SK-MEL-5 (cell line): ENCODE measurements at regions not wholly inside any gene's neighbourhood (a gene's known extent, or its start where the extent isn't known, plus 50 kb on each side); places are given as distances from the start of the nearest gene placed in this dataset.
"Not testable (repeated sequence)": the region's sequence is repeated elsewhere in the genome, so short reads cannot be mapped to it uniquely, and the experiment has no call there.

Source experiments
- DNase-seq: peaks from one replicate; pipeline ENCODE4 v3.0.0-alpha.2; 2016; ENCODE audit warnings: low read depth, low spot score
- in situ Hi-C: cut with HindIII; loops from 2 replicates; pipeline ENCODE4 v1.10.0; 2016; ENCODE audit warnings: low sequenced_read_pairs, high pct_unique_total_duplicates, low pct_unique_long_range_greater_than_20kb

DNA sequence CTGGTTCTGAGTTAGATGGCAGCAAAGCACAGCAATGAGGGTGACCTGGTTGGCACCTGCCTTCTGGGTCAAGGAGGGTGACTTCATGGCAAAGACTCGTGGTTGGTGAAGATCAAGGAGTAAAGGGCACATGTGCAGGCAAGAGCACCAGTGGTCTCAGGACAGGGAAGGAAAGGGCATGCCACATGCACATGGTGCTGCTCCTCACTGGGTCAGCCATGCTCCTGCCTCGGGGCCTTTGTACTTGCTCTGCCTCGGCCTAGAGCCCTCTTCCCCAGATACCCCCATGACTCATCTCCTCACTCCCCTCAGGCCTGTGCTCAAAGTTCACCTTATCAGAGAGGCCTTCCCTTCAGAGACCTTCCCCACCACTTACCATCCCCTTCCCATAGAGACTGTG is 106.7 kb upstream of the KDM7A start:
- in situ Hi-C loops: no loop called here
- no peak for DNase-seq

DNA sequence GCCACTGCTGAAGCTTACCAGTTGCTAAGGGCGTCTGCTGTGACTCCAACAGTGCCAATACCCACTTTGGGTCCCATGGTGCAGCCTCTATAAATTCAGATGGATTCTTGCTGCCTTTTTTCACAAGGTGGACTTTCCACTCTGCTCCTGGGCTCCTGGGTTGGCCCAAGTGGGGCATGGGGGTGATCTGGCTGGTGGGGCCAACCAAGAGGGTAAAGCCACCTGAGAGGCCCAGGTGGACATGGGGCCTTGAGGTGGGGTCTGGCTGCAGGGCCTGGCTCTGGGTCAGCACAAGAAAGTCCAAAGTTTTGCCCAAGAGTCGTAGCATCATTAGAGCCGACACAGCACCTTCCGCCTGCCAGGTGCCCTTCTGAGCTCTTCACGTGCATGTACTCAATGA is 105.2 kb upstream of the KDM7A start:
- no peak for DNase-seq
- in situ Hi-C loops: no loop called here

DNA sequence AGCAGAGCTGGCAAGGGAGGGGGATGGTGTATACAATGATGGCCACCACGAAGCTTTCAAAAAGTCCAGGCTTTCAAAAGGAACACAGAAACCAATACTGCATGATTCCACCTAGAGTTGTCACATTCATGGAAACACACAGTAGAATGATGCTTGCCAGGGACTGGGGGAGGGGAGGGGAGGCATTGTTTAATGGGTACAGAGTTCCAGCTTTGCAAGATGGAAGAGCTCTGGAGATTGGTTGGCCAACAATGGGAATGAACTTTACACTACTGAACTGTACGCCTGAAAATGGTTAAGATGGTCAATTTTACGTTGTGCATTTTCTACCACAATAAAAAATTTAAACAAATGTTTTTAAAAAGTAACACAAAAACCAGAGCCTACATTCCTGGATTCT is 104.5 kb upstream of the KDM7A start:
- no peak for DNase-seq
- in situ Hi-C loops: no loop called here

DNA sequence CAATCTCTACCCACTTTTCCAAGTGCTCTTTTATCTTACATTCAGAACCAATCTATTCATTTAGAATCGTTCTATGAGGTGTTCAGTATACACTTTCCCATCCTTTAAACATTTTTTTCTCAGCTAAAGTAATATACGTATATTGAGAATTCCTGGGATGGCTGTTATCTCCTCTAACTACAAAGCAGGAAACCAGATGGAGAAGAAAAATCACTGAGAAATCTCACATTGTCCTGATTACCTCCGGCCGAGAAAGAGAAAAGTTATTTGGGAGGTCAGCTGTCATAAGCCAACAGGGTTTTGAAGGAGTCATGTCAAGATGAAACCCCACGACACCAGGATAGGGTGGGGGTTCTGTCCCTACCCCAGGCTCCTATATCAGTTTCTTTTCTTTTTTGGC is 99.2 kb upstream of the KDM7A start:
- in situ Hi-C loops: no loop called here
- no peak for DNase-seq

DNA sequence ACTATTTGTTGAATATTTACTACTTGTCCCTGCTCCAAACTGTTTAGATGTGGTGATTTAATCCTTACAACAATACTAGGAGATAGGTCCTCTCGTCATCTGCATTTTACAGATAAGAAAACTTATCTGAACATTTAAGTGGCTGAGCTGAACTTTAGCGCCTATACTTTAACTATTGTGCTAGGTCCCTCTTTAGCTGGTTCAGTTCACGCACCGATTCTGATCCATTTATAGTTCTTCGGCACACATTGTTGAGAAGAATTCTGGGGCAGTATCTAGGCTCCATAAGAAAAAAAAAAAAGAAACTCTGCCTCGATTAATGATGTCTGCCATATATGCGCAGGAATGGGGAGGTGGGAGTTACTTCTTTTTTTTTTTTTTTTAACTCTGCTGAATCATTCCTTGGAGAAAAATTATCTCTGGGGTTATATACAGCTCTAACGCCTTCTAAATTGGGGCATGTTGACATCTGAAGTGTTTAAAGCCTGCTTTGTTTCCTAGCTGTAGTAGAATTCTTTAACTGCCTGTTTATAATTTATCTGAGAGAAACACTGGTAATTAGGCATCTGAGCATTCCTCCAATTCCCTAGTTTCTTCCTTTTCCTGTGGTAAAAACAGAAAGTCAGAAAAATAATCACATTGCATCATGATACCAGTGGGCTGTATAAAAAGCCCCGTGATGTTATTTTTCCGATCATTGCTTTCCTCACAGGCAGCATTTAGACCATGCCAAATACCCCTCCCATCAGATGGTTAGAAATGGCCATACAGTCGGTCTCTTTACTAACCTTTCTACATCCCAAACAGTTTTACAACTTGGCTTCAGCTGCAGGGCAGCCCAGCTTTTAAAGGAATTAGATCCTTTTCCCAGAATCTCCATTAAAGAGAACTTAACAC is 98.5 kb upstream of the KDM7A start:
- DNase-seq: no peak
- in situ Hi-C loops: no loop called here

DNA sequence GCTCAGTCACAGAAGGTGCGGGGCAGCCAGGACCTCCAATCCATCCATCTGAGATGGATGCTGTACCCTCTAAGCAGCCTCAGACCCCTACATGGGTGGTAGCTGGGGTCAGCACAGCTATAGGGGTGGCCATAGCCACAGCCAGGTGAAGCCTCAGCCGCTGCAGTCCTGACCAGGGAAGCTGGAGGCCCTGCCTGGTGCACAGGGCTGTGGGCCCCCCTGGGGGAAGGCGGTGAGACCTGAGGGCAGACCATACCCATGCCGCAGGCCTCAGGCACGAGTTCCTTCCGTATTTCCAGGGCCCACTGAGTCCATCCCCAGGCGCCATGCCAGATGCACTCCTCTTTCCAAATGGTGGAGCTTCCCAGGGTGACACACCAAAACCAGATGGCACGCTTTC is 96.6 kb upstream of the KDM7A start:
- in situ Hi-C loops: no loop called here
- DNase-seq: no peak

DNA sequence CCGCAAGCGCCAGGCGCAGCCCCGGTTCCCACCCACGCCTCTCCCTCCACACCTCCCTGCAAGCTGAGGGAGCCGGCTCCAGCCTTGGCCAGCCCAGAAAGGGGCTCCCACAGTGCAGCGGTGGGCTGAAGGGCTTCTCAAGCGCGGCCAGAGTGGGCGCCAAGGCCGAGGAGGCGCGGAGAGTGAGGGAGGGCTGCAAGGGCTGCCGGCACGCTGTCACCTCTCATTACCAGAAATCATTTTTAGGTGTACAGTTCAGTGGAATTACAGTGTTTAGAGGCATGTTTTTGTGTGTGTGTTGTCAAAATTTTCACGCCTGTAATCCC is 94.8 kb upstream of the KDM7A start:
- DNase-seq, in situ Hi-C loops: not testable (repeated sequence)

DNA sequence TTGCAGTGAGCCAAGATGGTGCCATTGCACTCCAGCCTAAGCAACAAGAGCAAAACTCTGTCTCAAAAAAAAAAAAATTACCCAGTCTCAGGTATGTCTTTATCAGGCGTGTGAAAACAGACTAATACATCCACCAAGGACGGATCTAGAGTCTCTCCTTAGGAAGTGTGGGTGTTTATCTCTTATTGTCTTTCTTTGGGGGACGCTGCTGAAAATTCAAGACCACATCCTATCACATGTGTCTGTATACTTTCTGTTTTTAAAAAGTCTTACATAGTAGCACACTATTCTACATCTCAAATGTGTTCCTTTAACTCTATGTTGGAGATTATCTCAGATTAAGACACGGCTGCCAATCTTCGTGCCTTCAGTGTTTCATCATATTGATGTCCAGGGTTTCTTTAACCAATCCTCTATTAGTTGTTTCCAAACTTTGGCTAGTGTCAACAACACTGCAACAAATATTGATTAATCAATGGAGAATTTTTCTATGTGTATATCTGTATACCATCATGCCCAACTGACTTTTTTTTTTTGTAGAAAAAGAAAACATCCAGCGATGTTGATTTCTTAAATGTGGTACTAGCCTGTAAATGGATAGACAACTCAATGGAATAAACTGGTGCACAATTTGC is 92.3 kb upstream of the KDM7A start:
- DNase-seq: no peak
- in situ Hi-C loops: no loop called here

DNA sequence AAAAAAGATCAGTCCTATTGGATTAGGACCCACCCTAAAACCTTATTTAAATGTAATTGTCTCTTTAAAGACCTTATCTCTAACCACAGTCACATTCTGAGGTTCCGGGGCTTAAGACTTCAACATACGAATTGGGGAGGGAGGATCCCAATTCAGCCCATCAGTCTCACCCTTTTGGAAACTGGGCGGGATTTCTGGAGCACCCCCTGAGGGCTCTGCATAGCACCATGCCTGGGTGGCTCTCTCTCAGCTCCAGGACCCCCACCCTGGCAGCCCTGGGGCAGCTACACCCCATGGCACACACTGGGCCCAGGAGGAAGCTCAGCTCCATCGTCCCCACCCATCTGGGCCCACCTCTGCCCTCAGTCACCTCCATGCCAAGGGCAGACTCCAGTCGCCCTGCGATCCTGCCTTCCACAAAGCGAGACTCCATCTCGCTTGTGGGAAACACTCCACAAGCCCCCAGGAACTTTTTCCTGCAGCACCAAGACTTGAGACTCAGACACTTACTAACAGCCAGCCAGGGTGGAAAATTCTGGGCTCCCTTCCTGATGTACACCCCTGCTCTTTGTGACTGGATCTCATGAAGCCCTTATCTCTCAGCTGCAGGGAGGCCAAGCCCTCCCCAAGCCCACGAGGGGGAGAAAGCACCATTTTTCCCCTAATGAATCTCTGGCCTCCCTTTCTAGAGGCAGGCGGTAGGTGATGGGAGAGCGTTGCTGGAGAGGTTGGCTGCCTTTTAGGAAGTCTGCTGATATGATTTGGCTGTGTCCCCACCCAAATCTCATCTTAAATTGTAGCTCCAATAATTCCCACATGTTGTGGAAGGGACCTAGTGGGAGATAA is 90.8 kb upstream of the KDM7A start:
- no peak for DNase-seq
- in situ Hi-C loops: no loop called here

DNA sequence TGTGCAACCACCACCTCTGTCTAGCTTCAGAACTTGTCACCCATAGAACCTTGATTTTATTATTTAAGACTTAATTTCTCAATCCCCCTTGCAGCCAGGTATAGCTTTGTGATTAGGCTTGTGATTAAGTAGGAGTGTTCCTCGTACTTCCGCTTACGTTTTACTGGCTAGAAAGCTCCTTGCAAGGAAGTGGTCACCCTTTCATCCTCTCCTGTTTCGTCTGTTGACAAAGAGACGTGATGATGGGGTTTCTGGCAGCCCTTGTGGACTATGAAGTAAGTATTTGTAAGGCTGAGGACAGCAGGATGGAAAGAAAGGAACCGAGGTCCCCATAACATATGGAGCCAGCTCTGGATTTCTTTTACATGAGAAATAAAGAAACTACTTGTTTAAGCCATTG is 86.5 kb upstream of the KDM7A start:
- DNase-seq: no peak
- in situ Hi-C loops: no loop called here

DNA sequence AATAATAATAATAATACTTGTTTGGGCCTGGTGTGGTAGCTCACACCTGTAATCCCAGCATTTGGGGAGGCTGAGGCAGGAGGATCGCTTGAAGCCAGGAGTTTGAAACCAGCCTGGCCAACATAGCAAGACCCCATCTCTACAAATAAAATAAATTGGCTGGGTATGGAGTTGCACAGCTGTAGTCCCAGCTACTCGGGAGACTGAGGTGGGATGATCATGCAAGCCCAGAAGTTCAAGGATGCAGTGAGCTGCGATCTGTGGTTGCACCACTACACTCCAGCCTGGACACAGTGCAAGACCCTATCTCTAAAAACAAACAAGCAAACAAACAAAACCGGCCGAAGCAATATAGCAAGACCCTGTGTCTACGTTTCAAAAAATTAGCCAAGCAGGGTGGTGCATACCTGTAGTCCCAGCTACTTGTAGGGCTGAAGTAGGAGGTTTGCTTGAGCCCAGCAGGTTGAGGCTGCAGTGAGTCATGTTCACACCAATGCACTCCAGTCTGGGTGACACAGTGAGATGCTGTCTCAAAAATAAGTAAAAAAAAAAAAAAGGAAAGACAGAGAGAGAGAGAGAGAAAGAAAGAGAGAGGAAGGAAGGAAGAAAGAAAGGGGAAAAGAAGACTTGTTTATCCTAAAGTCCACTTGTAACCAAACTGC is 85.6 kb upstream of the KDM7A start:
- in situ Hi-C loops: no loop called here
- DNase-seq: no peak

DNA sequence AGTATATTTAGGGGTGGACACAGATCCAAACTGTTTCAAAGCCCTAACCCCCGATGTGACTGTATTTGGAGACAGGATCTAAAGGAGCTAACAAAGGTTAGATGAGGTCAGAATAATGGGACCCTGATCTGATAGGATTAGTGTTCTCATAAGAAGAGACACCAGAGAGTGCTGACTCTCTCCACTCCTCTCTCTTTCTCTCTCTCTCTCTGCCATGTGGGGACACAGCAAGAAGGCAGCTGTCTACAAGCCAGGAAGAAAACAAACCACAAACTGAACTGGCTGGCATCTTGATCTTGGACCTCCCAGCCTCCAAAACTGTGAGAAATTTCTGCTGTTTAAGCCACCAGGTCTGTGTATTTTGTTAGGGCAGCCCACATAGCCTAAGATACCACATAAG is 84.7 kb upstream of the KDM7A start:
- no peak for DNase-seq
- in situ Hi-C loops: no loop called here

DNA sequence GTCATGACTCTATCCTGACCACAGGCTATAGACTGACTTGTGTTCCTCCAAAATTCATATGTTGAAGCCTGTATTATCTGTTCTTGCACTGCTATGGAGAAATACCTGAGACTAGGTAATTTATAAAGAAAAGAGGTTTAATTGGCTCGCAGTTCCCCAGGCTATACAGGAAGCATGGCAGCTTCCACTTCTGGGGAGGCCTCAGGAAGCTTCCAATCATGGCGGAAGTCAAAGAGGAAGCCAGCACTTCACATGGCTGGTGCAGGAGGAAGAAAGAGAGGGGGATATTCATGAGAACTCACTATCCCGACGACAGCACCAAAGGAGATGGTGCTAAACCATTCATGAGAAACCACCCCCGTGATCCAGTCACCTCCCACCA is 84.3 kb upstream of the KDM7A start:
- DNase-seq: no peak
- in situ Hi-C loops: no loop called here

DNA sequence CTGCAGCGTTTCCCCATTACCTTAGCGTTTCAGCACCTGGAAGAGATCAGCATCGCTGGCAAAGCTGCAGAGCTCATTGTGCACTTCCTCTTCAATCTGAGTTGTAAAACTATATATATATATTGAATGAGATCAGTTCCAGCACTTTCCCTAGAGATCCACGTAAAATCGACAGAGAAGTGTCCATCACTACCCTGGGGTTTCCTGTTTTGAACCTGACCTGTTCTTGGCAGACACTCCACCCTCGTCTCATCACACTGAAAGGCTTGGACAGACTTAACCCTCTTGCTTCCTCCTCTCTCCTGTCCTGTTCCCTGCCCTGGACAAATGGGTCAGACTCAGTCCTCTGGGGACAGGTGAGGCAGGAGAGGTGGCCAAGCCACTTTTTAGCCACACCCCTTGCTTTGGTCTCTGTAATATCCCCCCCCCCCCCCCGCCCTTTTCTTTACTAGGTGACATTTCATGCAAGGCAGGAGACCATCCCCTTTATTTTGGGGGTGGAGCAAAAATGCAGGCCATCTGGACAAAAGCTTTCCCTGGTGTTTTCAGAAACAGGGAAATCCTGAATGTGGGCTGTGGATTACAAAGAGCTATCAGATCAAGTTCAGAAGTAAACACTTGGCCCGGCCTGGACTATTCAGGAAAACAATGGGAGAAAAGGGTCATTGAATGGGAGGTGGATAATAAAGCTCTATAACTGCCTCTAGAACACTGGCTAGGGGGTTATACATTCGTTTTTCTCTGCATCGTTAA is 83.7 kb upstream of the KDM7A start:
- DNase-seq: peak; percentile 44
- in situ Hi-C loops: no loop called here

DNA sequence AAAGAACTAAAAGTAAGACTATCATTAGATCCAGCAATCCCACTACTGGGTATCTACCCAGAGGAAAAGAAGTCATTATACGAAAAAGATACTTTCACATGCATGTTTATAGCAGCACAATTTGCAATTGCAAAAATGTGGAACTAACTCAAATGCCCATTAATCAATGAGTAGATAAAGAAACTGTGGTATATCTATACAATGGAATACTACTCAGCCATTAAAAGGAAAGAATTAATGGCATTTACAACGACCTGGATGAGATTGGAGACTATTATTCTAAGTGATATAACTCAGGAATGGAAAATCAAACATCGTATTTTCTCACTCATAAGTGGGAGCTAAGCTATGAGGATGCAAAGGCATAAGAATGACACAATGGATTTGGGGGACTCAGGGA is 80.5 kb upstream of the KDM7A start:
- in situ Hi-C loops, DNase-seq: not testable (repeated sequence)

DNA sequence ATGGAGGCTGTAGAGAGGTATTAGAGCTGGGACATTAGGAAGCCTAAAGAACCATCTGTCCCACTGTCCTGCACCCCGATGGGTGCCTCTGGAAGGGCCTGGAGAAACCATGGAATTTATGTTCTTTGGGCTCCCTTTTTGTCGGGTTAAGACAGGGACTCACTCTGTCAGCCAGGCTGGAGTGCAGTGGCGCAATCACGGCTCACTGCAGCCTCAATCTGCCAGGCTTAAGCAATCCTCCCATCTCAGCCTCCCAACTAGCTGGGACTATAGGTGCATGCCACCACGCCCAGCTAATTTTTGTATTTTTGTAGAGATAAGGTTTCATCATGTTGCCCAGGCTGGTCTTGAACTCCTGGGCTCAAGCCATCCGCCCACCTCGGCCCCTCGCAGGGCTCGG is 78.2 kb upstream of the KDM7A start:
- DNase-seq, in situ Hi-C loops: not testable (repeated sequence)

DNA sequence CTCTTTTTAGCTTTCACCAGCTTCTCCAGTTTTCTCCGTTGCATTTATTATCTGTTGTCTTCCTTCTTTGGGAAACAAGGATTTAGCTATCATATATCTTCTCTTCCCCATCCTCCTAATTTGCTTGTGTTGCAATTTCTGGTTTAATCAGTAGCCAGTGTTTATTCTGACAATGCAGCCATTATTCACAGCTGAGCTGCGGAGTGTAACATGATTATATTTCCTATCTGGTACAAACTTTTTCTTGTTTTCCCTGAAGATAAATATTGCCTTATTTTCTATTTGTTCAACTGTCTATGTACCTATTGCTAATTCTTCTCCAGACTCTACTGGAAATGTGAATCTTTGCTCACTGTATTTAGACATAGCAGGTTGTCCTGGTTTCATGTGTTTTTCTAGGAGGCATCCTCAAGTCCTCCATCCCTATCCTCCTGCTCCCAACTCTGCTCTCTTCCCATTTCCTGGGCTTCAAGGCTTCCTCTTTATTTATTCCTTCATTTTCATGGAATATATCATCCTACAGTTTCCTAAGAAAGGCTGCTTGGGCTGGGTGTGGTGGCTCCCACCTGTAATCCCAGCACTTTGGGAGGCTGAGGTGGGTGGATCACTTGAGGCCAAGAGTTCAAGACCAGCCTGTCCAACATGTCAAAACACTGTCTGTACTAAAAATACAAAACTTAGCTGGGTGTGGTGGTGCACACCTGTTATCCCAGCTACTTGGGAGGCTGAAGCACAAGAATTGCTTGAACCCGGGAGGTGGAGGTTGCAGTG is 72.4 kb upstream of the KDM7A start:
- peak; percentile 85 for DNase-seq
- in situ Hi-C loops: no loop called here
